IPS DF 4.7 (cell line): ENCODE measurements at regions not wholly inside any gene's neighbourhood (a gene's known extent, or its start where the extent isn't known, plus 50 kb on each side); places are given as distances from the start of the nearest gene placed in this dataset.

Source experiments
- DNase-seq: peaks from one replicate; pipeline ENCODE4 v3.0.0-alpha.2; 2013; ENCODE audit warnings: low spot score; ENCODE audit errors: extremely low read depth

DNA sequence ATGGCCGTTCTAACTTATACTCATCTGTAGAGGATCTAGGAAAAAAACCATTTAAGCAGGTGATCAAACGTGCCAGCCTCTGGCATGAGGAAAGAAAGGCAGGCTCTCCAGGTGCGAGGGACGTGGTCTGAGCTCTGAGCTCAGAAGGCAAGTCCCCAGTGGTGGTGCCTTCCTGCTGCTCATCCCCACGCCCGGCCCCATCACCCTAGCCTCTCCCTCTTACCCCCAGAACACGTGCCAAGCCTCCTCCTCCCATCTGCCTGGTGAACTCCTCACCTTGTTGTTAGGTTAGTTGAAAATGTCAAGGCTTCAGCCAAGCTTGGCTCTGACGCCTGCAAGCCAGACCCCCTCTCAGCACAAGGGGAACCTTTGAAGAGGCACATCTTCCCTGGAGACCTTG lies 571.2 kb upstream of the MKI67 start:
- DNase-seq = no peak

DNA sequence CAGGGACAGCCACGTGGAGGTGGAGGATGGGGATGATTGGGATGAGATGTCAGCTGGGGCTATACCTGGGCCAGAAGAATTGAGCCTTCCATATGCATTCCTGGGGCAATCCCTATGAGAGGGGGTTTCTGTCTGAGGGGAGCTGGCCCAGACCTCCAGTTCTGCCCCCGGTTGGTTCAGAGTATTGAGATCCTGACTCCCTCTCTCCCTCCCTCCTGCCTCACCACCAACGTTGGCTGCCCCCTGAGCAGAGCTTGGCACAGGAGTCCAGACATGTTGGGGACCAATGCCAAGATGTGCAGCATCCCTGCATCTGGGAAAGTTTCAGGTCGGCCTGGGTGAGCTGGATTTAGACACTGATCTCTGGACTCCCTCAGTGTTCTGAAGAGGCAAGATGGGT lies 575.2 kb upstream of the MKI67 start:
- DNase-seq = no peak

DNA sequence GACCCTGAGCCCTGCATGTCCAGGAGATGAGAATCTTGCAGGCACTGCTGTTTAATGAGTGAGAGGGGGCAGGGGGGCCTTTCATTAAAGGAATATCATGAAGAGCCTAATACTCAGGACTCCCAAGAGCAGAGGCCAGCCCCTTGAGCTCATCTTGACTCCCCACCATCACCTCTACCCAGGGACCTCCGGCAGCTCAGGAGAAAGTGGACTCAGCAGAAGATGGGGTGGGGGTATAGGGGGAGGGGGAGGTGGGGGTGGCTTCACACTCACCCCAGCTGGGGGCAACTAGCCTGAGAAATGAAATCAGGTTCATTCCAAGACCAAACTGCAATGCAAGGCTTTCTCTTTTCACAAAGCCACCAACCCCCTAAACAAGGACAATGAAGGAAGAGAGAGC lies 575.6 kb upstream of the MKI67 start:
- no peak for DNase-seq

DNA sequence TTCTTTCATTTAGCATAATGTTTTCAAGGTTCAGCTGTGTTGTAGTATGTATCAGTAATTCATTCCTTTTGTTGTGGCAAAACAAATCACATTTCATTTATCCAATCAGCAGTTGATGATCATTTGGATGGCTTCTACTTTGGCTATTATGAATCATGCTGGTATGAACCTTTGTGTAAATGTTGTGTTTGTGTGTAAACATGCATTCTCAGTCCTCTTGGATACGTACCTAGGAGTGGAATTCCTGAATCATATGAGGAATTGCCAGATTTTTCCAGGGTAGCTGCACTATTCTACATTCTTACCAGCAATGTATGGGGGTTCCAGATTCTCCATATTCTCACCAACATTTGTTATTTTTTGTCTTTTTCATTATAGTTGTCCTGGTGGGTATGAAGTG lies 578.5 kb upstream of the MKI67 start:
- no peak for DNase-seq

DNA sequence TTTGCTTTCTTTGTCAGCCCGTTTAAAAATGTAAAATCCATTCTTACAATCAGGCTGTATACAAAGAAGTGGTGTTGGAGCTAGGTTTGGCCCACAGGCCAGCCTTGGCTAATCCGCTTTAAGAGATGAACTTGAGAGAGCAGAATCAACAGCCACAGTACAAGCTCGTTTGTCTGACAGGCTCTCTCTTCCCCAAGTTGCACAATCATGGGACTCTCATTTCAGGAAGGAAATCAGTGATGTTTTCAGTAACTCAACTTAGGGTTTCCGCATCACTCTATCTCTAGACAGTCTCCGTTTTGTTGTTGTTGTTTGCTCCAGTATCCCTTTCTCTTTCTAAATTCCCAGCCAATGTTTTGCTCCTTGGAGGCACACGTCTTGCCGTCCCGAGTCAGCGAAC lies 582.0 kb upstream of the MKI67 start:
- DNase-seq = no peak

DNA sequence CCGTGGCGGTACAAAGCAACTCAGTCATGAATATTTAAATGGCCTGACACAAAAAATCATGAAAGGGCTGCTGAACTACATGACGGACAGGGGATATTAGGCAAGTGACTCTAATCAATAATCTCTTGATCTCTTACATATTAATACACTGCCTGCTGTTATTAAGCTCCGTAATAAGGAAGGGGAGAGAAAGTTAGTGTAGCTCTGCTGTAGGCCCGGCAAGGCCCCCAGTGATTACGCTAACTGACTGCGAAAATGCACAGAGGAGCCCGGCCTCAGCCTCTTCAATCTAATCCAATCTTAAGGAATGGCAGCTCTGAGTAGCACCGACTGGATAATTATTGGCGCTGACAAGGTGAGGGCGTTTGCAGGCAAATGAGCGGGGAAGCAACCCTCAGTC lies 583.5 kb upstream of the MKI67 start:
- no peak for DNase-seq

DNA sequence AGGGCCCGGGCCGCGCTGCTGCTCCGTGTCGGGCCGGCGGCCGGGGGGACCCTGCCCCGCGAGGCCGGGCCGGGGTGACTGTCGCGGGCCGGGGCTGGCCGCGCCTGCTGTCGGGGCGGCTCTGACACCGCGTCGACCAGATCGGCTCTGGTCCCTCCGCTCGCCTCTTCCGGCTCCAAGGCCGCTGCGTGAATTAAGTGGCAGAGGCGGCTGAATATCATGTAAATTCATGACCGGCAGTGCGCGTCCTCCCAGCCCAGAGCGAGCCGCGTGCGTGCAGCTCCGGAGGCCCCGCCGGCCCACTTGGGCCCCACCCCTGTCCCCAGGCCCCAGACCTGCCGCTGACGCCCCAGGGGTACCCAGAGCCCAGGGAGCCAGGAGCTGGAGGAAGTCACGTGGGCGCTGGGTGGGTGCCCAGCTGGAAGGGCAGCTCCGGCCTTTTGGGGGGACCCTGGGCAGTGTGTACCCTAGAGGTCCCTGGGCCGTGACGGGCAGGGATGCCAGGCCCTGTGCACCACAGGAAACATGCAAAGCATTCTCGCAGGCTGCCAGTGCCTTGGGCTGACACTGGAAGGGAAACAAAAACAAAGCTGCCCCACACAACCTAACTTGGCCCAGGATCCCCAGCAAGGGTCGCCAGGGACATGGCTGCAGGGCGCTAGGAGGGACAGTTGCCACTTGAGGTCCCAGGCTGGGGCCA lies 584.0 kb upstream of the MKI67 start:
- DNase-seq = no peak

DNA sequence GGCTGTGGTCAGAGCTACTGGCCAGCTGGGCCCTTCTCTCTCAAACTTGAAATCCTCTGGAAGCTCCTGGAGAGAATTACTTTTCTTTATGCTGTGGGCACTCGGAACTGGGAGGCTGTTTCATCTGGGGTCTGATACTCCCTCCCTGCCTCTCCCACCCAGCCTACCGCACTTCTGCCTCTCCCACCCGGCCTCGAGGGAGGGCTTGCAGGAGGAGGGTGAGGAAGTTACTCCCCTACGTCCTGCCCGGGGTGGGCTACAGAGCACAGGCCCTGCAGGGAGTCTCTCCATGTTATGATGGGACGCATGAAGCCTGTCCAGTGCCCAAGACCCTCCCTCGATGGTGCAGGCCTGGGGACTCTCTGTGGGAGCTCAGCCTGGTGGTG lies 584.6 kb upstream of the MKI67 start:
- no peak for DNase-seq

DNA sequence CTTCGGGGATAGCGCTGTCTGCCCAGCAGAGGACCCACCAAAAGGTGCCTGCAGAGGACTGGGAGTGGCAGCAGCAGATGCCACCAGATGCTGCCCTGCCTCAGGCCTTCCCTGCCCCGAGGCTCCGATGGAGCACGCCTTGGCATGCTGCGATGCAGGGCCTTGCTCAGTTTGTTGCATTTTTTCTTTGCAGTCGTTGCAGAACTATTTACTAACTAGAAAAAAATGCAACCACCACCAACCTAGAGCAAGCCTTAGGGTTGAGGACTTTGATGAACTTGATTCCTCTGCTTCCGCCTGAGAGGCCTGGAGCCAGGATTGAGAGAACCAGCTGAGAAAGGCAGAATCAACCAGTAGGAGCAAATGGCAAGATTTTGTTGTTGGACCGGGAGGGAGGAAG lies 585.6 kb upstream of the MKI67 start:
- no peak for DNase-seq

DNA sequence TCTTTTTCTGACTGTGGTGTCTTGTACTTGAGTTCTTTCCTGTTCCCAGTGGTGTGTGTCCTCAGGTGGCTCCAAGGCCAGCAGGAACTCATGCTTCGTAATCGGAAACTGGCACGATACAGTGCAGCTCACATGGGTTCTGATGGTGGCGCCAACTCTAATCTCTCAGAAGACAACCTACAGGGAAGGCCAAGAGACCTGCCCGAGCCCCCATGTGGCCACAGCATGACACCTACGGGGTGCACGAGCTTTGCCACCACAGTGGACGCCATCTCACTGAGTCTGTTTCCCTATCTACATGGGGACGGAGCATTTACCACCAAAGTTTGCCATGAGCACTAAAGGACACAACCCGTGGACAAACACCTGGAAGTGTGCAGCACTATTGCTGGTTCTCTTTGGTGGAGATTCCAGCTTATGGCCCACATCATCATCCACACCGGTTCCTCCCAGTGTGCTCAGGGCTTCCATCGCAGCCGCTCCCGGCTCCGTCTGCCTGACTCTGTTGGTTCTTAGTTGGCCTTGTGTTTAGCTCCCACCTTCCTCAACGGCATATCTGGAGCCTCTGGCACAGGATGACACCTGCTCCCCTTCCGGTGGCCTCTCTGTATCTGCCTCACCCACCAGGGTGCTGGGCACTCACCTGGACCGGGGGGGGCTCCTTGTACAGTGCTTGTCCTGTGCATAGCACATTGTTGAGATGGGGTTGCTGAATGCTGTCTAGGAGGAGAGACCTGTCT lies 586.6 kb upstream of the MKI67 start:
- no peak for DNase-seq

DNA sequence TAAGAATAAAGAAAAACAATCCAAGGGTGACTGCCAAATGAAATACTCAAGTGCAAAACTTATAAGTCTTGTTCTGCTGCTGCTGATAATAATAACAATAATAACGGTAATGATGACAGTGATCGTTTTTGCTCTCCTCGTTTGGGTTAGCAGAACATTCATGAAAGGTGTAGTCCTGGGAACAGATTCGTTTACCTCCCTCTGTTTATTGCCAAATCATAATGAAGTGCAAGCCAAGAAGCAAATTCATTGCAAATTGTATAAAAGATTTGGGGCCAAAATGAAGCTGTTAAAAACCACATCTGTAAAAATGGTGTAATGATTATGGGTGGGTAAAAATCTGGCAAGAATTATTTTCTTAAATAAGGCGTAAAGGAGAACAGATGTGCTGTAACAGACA lies 587.2 kb upstream of the MKI67 start:
- no peak for DNase-seq

DNA sequence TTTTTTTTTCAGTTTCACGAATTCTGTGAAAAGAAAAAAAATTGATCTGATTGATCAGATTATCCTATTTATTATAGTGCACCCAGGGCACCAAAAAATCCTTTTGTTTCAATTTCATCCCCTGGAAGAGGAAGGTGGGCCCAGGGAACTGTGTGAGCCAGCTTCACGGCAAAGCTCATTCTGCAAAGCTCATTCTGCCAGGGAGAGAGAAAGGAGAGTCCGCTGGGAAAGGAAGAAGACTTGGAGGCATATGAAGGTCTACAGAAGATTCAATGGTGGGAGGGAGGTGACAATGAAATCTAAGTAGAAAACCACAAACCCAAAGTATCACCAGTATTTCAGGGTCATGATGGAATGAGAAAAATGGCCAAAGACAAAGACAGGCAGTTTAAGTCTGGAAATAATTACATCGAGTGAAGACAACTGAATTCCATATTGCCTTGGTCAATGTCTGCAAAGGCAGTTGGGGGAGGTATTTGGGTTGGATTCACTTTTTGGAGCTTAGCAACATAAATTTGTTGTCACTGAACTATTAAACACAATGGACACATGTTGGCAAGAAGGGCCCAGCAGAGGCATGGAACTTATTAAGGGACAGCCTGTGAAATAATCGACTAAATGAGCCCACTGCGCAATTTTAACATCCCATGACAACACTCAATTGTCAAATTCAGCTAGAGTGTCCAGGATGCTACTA lies 587.8 kb upstream of the MKI67 start:
- DNase-seq = no peak

DNA sequence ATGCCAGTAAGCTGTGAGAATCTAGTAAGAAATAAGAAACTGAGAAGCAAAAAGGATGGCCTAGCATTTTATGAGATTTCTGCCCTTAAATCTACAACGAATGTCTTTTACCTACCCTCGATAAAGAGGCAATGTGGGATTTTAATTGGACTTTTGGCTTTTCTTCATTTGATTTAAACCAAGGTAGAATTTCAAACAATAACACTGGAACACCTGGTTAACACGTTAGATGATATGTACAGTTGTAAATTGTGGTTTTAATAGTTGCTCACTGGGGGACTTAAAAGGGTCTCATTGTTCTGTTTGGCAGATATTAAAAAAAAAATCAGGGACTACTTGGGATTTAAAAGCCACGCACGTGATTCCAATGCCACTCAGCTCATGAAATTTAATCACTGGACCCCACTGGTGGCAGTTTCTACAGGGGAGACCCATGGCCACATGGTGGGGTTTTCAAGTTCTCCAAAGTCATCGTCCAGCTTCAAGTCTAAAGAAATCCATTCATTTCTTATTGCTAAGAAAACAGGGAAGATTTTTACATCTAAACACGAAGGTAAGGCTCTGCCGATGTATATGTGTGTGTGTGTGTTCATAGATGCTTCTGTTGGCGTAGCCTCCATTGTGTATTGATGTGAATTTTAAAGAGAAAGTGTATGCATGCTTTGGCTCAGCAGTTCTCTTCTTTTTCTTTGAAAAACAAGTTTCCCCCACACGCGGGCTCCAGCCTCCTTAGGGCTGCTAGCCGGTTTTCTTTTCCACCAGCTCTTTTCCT lies 588.6 kb upstream of the MKI67 start:
- DNase-seq = no peak

DNA sequence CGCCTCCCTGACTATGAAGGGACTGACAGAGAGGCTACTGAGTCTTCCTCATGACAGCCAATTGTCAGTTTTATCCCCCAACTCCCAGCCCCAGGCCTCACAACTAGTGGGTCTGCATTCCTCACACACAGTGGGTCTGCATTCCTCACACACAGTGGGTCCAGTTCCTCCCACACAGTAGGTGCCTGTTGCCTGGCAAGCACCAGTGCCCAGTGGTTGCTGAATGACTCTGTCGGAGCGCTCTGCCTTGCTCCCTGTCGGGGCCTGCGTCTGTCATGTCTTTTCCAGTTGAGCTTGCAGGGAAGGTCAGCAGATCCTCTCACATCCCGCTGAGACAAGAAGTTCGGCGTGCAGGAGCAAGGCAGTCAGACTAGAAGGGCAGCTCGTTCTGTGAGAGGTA lies 590.0 kb upstream of the MKI67 start:
- no peak for DNase-seq

DNA sequence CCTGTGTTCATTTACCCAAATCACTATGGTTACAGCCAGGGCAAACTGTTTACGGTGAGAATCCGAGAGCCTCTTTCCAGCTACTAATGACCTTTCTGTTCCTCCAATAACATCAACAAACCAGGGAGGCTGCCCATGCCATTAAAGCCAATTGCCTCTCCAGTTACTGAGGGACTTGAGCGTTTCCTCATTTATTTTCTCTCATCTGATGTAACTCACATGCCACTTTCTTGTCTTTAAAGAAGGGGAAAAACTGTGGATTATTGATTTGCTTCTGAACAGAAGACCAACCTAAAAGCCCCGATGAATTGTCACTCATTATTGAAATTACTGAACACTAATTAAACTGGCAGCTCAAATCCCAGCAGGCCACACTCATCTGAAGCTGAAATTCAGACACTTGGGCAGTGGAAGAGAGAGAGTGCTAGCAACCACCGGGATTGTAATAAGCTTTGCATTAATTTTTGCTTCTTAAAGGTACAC lies 595.8 kb upstream of the MKI67 start:
- DNase-seq = no peak

DNA sequence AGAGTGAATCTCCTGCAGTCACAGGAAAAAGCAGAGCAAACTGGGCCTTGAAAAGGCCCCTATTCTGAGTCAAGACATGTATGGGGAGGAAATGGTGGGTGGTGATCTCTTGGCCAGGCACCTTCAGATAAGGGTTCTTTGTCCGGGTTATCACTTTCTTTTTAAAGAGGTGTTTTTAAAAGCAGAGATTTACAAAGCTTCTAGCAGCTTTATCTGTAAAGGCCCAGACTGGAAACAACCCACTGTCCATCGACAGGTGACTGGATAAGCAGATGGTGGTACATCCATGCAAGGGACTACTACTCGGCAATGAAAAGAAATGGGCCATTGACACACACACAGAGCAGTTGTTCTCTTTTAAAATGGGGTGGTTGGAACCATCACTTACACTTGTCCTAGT lies 596.7 kb upstream of the MKI67 start:
- DNase-seq = no peak

DNA sequence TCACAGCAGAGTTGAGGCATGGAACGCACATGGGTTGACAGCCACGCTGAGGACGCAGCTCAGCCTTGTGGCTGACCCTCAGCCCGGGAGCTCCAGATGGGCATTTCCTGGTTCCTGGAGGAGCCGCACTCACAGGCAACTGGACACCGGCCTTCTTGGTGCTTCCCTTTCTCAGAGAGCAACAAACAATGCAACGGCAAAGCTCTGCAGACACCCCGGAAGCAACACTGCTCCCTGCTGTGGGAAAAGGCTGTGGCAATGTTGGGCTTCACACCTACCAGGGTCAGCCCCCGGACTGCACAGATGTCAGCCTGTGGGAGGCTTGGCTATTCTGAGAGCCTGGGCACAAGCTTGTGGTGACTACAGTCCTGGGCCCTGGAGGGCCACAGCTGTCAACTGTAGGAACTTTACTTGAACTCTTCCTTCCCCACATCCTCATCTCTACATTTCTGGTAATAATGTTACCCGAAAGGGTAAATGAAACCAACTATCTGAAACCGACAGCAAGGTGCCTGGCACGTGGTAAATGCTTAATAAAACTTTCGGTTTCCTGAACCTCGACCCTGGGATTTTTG lies 597.5 kb upstream of the MKI67 start:
- no peak for DNase-seq

DNA sequence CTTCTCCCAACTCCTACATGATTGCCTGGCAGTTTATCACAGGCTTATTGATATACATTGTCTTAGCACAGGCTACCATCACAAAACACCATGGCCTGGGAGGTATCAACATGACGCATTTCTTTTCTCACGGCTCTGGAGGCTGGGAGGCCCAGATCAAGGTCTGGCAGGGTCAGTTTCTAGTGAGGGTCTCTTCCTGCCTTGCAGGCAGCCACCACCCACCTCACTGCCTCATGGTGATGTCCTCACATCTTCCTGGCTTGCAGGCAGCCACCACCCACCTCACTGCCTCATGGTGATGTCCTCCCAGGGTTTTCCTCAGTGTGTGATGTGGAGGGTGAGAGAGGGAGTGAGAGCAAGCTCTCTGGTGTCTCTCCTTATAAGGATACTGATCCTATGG lies 599.3 kb upstream of the MKI67 start:
- no peak for DNase-seq

DNA sequence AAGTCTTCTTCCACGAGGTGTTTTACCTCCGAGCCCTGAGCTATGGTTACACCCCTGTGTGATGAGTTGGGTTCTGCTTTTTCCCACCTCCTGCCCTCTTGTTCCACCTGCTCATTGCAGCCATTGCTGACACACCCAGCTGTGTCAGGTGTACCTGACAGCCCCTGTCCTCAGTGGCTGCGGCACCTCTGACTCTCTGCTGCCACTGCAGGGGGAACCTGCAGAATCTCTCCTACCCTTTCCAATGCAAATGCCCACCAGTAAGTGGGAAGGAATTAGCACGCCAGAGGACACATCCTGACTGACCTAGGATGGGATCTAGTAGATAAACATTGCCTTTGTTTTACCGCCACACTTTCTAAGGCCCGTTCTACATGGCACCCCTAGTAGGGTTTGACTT lies 600.9 kb upstream of the MKI67 start:
- DNase-seq = no peak

DNA sequence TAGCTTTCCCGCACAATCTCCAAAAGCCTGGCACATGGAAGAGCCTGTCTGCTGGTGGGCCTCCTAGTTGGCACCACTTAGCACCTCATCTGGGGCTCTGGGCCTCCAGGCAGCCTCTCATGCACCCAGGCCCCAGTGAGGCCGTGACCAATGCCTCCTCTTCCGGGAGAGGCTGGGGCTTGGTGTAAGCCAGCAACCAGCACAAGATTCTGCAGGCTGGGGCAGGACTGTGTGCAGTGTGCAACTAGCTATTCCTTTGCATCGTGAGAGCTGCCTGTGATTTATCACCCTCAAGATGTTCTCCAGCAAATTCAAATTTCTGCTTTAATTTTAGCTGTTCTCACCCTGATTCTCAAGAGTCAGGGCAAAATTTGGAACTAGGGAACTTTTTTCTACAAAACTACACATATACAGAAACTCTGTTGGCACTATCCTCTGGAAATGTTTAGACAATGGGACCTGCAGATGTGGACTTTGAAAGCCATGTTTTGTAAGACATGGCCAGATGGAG lies 603.7 kb upstream of the MKI67 start:
- no peak for DNase-seq

DNA sequence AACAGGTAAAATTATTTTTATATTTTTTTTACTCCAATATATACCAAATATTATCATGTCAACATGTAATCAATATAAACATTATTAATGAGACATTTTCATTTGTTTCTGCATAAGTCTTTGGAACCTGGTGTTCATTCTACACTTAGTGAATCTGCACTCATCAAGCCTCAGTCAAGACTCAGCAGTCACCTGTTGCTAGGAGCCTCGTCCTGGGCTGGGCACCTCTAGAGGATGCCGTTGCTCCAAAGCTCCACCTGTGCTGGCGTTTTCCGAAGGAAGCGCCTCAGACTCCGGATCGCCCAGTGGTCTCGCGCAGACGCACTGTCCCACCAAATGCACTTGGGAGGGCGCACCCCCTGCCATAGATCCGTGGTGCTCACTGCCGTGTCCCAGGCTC lies 604.7 kb upstream of the MKI67 start:
- DNase-seq = no peak
